GM12865 (cell line): ENCODE measurements at regions not wholly inside any gene's neighbourhood (a gene's known extent, or its start where the extent isn't known, plus 50 kb on each side); places are given as distances from the start of the nearest gene placed in this dataset.

Source experiments
- DNase-seq: peaks from one replicate; pipeline ENCODE4 v3.0.0; 2010; ENCODE audit warnings: low read depth
- H3K4me3 ChIP-seq: 2 replicates; pipeline ENCODE4 v1.5.1; 2011; ENCODE audit warnings: mild to moderate bottlenecking, low read depth, low read length, control low read depth
- TF ChIP-seq, protein P1 (sequence below): IDR thresholded peaks from 2 replicates; pipeline ENCODE4 v1.5.1; 2011; ENCODE audit warnings: low read length, control low read depth, low read depth, inconsistent platforms; ENCODE audit not compliant: insufficient read depth; ENCODE audit errors: missing control alignments

DNA sequence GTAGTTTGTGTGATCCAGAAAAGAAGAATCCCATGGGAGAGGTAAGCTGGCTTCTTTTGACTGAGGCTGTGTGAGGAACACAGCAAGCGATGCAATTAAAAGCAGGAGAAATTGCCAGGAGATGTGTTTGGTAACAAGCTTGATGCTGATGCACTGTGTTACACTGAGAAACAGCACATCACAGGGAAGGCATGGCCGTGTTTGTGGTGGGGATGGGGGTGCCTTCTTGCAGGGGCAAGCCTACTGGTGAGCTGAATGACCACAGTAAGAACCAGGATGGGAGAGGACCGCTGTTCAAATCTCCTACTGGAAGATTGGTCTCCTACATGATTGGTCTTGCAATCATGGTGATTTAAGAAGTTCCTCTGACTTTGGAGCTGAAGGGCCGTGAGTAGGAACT, 477.7 kb upstream of the HS6ST1 start:
- TF ChIP-seq, protein P1, sequence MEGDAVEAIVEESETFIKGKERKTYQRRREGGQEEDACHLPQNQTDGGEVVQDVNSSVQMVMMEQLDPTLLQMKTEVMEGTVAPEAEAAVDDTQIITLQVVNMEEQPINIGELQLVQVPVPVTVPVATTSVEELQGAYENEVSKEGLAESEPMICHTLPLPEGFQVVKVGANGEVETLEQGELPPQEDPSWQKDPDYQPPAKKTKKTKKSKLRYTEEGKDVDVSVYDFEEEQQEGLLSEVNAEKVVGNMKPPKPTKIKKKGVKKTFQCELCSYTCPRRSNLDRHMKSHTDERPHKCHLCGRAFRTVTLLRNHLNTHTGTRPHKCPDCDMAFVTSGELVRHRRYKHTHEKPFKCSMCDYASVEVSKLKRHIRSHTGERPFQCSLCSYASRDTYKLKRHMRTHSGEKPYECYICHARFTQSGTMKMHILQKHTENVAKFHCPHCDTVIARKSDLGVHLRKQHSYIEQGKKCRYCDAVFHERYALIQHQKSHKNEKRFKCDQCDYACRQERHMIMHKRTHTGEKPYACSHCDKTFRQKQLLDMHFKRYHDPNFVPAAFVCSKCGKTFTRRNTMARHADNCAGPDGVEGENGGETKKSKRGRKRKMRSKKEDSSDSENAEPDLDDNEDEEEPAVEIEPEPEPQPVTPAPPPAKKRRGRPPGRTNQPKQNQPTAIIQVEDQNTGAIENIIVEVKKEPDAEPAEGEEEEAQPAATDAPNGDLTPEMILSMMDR = no peak
- no peak for DNase-seq

DNA sequence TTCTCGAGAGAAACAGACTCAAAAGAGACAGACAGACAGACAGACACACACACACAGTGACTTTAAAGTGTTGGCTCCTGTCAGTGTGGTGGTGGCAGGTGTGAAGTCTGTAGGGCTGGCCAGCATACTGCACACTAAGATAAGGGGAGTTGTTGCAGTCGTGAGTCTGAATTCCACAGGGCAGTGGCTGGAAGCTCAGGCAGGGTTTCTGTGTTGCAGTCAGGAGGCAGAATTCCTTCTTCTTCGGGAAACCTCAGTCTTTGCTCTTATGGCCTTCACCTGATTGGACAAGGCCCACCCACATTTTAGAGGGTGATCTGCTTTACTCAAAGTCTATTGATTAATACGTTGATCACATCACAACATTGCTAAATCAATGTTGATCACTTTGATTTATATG, 478.4 kb upstream of the HS6ST1 start:
- no peak overlapping the region for H3K4me3 ChIP-seq
- no peak for DNase-seq

More for the DNA sequence above, 477.7 kb upstream of the HS6ST1 start:
- no peak overlapping the region for H3K4me3 ChIP-seq

DNA sequence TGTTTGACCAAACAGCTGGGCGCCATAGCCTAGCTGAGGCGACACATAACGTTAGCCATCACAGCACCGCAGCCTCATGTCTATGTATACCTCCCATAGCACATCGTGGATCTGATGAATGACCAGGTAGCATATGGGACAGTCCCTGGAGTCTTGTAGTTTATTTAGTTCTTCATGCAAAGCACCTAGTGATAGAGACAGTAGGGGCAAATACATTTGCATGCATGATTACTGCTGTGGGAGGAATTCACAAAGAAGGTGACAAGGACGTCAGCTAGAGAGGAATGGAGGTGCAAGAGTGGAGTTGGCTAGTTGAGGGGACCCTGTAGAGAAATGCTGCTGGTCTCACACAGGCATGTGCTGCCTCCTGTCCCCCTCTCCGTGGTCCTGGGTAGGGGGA, 478.9 kb upstream of the HS6ST1 start:
- no peak overlapping the region for H3K4me3 ChIP-seq
- no peak for DNase-seq
- TF ChIP-seq, protein P1 = no peak

More for the DNA sequence above, 478.4 kb upstream of the HS6ST1 start:
- TF ChIP-seq, protein P1 = no peak

DNA sequence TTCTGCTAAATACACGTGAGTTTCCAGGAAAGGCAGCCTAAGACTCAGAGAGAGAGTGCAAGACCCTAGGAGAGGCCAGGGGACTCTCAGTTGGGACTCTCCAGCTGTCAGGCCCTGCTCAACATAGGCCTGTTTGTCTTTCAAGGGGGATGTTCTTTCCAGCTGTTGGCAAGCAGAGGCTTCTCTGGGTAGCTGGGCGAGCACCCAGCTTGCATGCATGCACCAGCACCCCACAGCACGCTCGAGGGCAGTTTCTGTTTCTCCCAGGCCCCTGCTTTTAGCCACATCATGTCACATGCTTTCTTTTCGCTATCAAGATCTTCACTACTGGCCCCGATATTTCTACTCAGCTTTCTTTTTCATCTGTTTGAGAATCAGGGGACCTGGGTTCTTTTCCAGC, 479.3 kb upstream of the HS6ST1 start:
- H3K4me3 ChIP-seq = peak overlapping the region; percentile 16; the same call in 1 of the 2 replicates
- peak; percentile 88 for DNase-seq
- TF ChIP-seq, protein P1 = no peak

- no peak for DNase-seq
- H3K4me3 ChIP-seq = no peak overlapping the region
- TF ChIP-seq, protein P1 = no peak
Measured at GRCh38 chr2:128798502-128799283, 480.0 kb upstream of the HS6ST1 start.

DNA sequence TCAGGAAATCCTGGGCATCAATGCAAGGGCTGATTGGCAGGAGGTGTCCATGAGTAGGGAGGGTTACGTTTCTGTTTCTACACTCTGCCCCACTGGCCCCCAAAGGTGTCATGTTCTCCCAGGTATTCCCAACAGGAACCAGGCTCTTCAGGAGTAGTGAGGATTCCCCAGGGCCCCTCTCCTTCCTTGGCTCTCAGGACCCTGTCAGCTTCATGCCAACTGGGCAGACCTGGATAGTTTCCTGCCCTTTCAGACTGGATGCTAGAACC, 480.6 kb upstream of the HS6ST1 start:
- no peak overlapping the region for H3K4me3 ChIP-seq
- TF ChIP-seq, protein P1 = no peak
- DNase-seq = no peak

DNA sequence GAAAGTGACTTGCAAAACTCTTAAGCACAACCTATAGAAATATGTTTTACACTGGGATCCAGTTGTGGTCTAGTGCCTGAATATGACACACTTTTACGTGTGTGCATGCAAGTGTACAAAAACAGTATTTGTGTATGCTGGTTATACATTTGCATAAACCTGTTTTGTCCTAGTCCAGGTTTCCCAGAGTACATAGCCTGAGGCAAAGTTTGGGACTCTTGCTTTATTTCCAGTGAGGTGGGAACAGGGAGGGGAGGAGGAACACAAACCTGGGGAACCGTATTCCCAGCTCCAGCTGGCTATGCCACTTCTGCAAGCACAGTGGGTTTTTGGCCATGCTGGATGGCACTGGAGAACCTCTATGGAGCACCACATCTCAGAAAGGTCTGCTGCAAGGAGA, 481.1 kb upstream of the HS6ST1 start:
- DNase-seq = no peak
- TF ChIP-seq, protein P1 = no peak
- no peak overlapping the region for H3K4me3 ChIP-seq
